22Rv1 (cell line): ENCODE measurements at regions not wholly inside any gene's neighbourhood (a gene's known extent, or its start where the extent isn't known, plus 50 kb on each side); places are given as distances from the start of the nearest gene placed in this dataset.

Source experiments
- CTCF ChIP-seq: fragments of 450-650 bp; IDR thresholded peaks from 2 replicates; pipeline ENCODE4 v1.5.1; 2017; ENCODE audit warnings: mild to moderate bottlenecking
- ZFX ChIP-seq: fragments of 450-650 bp; IDR thresholded peaks from 2 replicates; pipeline ENCODE4 v1.6.1; 2017; ENCODE audit warnings: antibody characterized with exemption, borderline replicate concordance

- TF ChIP-seq CTCF (no peak), ZFX (no peak)
These were observed 115.7 kb downstream of the GYPC start for GRCh38 chr2:126771501-126772195.
